ENCODE measurements at regions not wholly inside any gene's neighbourhood (a gene's known extent, or its start where the extent isn't known, plus 50 kb on each side); places are given as distances from the start of the nearest gene placed in this dataset.

GRCh38 chr4:114211556-114211955, 232.1 kb upstream of the ARSJ start (continued):
- TF ChIP-seq, protein P1, sequence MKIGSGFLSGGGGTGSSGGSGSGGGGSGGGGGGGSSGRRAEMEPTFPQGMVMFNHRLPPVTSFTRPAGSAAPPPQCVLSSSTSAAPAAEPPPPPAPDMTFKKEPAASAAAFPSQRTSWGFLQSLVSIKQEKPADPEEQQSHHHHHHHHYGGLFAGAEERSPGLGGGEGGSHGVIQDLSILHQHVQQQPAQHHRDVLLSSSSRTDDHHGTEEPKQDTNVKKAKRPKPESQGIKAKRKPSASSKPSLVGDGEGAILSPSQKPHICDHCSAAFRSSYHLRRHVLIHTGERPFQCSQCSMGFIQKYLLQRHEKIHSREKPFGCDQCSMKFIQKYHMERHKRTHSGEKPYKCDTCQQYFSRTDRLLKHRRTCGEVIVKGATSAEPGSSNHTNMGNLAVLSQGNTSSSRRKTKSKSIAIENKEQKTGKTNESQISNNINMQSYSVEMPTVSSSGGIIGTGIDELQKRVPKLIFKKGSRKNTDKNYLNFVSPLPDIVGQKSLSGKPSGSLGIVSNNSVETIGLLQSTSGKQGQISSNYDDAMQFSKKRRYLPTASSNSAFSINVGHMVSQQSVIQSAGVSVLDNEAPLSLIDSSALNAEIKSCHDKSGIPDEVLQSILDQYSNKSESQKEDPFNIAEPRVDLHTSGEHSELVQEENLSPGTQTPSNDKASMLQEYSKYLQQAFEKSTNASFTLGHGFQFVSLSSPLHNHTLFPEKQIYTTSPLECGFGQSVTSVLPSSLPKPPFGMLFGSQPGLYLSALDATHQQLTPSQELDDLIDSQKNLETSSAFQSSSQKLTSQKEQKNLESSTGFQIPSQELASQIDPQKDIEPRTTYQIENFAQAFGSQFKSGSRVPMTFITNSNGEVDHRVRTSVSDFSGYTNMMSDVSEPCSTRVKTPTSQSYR (CRISPR knock-in tag; IDR thresholded peaks at IDR 0.05) = no peak
- TF ChIP-seq ETV6 (CRISPR knock-in tag; IDR thresholded peaks at IDR 0.05) (no peak), ZNF138 (CRISPR knock-in tag; conservative IDR thresholded peaks at IDR 0.05) (no peak), ZNF232 (CRISPR knock-in tag; IDR thresholded peaks at IDR 0.05) (no peak), OVOL2 (CRISPR knock-in tag; IDR thresholded peaks at IDR 0.05; ENCODE audit: borderline replicate concordance) (no peak)
- TF ChIP-seq, protein P2, sequence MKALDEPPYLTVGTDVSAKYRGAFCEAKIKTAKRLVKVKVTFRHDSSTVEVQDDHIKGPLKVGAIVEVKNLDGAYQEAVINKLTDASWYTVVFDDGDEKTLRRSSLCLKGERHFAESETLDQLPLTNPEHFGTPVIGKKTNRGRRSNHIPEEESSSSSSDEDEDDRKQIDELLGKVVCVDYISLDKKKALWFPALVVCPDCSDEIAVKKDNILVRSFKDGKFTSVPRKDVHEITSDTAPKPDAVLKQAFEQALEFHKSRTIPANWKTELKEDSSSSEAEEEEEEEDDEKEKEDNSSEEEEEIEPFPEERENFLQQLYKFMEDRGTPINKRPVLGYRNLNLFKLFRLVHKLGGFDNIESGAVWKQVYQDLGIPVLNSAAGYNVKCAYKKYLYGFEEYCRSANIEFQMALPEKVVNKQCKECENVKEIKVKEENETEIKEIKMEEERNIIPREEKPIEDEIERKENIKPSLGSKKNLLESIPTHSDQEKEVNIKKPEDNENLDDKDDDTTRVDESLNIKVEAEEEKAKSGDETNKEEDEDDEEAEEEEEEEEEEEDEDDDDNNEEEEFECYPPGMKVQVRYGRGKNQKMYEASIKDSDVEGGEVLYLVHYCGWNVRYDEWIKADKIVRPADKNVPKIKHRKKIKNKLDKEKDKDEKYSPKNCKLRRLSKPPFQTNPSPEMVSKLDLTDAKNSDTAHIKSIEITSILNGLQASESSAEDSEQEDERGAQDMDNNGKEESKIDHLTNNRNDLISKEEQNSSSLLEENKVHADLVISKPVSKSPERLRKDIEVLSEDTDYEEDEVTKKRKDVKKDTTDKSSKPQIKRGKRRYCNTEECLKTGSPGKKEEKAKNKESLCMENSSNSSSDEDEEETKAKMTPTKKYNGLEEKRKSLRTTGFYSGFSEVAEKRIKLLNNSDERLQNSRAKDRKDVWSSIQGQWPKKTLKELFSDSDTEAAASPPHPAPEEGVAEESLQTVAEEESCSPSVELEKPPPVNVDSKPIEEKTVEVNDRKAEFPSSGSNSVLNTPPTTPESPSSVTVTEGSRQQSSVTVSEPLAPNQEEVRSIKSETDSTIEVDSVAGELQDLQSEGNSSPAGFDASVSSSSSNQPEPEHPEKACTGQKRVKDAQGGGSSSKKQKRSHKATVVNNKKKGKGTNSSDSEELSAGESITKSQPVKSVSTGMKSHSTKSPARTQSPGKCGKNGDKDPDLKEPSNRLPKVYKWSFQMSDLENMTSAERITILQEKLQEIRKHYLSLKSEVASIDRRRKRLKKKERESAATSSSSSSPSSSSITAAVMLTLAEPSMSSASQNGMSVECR (CRISPR knock-in tag; IDR thresholded peaks at IDR 0.05; ENCODE audit: borderline replicate concordance) = no peak
- TF ChIP-seq, protein P3, sequence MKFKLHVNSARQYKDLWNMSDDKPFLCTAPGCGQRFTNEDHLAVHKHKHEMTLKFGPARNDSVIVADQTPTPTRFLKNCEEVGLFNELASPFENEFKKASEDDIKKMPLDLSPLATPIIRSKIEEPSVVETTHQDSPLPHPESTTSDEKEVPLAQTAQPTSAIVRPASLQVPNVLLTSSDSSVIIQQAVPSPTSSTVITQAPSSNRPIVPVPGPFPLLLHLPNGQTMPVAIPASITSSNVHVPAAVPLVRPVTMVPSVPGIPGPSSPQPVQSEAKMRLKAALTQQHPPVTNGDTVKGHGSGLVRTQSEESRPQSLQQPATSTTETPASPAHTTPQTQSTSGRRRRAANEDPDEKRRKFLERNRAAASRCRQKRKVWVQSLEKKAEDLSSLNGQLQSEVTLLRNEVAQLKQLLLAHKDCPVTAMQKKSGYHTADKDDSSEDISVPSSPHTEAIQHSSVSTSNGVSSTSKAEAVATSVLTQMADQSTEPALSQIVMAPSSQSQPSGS (CRISPR knock-in tag; IDR thresholded peaks at IDR 0.05; ENCODE audit: borderline replicate concordance, low read depth) = no peak

GRCh38 chr4:114217150-114217817, 237.8 kb upstream of the ARSJ start:
- no peak overlapping the region for H3K27ac Mint-ChIP-seq
- CTCF ChIA-PET = no interaction called here
- DNase-seq (ENCODE audit: low spot score) (no peak), ATAC-seq (no peak)
- H3K27me3 Mint-ChIP-seq (ENCODE audit: low read depth) = no peaks in the 10 kb centered on the region
- TF ChIP-seq ZNF425 (CRISPR knock-in tag; conservative IDR thresholded peaks at IDR 0.05) = no peak
- TF ChIP-seq, protein P4, sequence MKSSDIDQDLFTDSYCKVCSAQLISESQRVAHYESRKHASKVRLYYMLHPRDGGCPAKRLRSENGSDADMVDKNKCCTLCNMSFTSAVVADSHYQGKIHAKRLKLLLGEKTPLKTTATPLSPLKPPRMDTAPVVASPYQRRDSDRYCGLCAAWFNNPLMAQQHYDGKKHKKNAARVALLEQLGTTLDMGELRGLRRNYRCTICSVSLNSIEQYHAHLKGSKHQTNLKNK (CRISPR knock-in tag; IDR thresholded peaks at IDR 0.05) = no peak
- TF ChIP-seq, protein P5, sequence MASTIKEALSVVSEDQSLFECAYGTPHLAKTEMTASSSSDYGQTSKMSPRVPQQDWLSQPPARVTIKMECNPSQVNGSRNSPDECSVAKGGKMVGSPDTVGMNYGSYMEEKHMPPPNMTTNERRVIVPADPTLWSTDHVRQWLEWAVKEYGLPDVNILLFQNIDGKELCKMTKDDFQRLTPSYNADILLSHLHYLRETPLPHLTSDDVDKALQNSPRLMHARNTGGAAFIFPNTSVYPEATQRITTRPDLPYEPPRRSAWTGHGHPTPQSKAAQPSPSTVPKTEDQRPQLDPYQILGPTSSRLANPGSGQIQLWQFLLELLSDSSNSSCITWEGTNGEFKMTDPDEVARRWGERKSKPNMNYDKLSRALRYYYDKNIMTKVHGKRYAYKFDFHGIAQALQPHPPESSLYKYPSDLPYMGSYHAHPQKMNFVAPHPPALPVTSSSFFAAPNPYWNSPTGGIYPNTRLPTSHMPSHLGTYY (CRISPR knock-in tag; IDR thresholded peaks at IDR 0.05) = no peak
- TF ChIP-seq, protein P6, sequence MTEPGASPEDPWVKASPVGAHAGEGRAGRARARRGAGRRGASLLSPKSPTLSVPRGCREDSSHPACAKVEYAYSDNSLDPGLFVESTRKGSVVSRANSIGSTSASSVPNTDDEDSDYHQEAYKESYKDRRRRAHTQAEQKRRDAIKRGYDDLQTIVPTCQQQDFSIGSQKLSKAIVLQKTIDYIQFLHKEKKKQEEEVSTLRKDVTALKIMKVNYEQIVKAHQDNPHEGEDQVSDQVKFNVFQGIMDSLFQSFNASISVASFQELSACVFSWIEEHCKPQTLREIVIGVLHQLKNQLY (CRISPR knock-in tag; IDR thresholded peaks at IDR 0.05) = no peak
- no peak for TF ChIP-seq TP53 (CRISPR knock-in tag; IDR thresholded peaks at IDR 0.05)
- POLR2A ChIA-PET = no interaction called here
- 0 out of 2 replicates have a peak, but pooled peaks cover 3% of the 10 kb centered on the region for H3K4me1 Mint-ChIP-seq
- 0 out of 2 replicates have a peak, but pooled peaks cover 6% of the 10 kb centered on the region for H3K36me3 Mint-ChIP-seq
- H3K4me3 Mint-ChIP-seq = no peak overlapping the region
- peaks cover 22% of the 10 kb centered on the region for H3K9me3 Mint-ChIP-seq

All from WTC11 (cell line).